AG04450 (cell line): ENCODE measurements at regions not wholly inside any gene's neighbourhood (a gene's known extent, or its start where the extent isn't known, plus 50 kb on each side); places are given as distances from the start of the nearest gene placed in this dataset.

Source experiments
- CTCF ChIA-PET: fragments of 300-600, 350-600 bp; formaldehyde crosslinking; extraction: SDS; loops from one replicate; lab custom pipeline; 2022; ENCODE audit warnings: antibody characterized with exemption, inconsistent platforms; lab: Charles Lee
- POLR2A ChIA-PET: fragments of 350-600 bp; formaldehyde crosslinking; extraction: SDS; loops from one replicate; lab custom pipeline; 2021; ENCODE audit warnings: antibody characterized with exemption, inconsistent platforms; lab: Yijun Ruan, JAX
- DNase-seq: peaks from one replicate; pipeline ENCODE4 v3.0.0-alpha.2; 2011; ENCODE audit warnings: low read depth, low spot score
- H3K27ac ChIP-seq: one replicate; pipeline ENCODE4 v1.5.1; 2012; ENCODE audit warnings: low read depth, low read length, control low read depth
- H3K27me3 ChIP-seq: one replicate; pipeline ENCODE4 v1.6.0; 2012; ENCODE audit warnings: low read length; ENCODE audit not compliant: control insufficient read depth, insufficient read depth
- H3K4me3 ChIP-seq: 2 replicates; pipeline ENCODE4 v1.5.1; 2011; ENCODE audit warnings: mild to moderate bottlenecking, low read depth, low read length, control low read depth
- H3K9me3 ChIP-seq: 2 replicates; pipeline ENCODE4 v1.5.1; 2012; ENCODE audit warnings: low read length; ENCODE audit not compliant: control insufficient read depth, insufficient read depth
- TF ChIP-seq, protein P1 (sequence below): IDR thresholded peaks from 2 replicates; pipeline ENCODE4 v1.5.1; 2011; ENCODE audit warnings: low read depth, low read length, control low read depth, inconsistent platforms

DNA sequence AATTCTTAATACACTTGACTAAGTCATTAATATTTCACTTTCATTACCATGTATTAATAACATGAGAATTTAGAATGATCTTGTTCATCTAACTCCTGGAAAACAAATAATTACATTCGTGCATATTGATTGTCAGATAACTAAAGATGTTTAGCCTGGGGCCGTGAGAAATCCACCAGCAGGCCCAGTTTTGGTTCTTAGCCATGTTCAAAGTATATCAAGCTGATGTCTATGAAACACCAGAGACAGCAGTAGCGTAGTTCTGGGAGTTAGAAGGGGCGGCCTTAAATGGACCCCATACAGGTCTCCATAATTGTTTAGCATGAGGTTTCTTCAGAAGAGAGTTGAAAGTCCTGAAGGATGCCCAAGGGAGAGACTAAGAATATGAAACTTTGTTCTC lies 103.6 kb upstream of the DPH6 start:
- ChIA-PET CTCF (no interaction called here), POLR2A (no interaction called here)
- TF ChIP-seq, protein P1, sequence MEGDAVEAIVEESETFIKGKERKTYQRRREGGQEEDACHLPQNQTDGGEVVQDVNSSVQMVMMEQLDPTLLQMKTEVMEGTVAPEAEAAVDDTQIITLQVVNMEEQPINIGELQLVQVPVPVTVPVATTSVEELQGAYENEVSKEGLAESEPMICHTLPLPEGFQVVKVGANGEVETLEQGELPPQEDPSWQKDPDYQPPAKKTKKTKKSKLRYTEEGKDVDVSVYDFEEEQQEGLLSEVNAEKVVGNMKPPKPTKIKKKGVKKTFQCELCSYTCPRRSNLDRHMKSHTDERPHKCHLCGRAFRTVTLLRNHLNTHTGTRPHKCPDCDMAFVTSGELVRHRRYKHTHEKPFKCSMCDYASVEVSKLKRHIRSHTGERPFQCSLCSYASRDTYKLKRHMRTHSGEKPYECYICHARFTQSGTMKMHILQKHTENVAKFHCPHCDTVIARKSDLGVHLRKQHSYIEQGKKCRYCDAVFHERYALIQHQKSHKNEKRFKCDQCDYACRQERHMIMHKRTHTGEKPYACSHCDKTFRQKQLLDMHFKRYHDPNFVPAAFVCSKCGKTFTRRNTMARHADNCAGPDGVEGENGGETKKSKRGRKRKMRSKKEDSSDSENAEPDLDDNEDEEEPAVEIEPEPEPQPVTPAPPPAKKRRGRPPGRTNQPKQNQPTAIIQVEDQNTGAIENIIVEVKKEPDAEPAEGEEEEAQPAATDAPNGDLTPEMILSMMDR: no peak
- DNase-seq: no peak
- Histone ChIP-seq H3K27me3 (no peaks in the 10 kb centered on the region), H3K4me3 (no peak overlapping the region), H3K9me3 (no peaks in the 10 kb centered on the region), H3K27ac (no peak overlapping the region)

DNA sequence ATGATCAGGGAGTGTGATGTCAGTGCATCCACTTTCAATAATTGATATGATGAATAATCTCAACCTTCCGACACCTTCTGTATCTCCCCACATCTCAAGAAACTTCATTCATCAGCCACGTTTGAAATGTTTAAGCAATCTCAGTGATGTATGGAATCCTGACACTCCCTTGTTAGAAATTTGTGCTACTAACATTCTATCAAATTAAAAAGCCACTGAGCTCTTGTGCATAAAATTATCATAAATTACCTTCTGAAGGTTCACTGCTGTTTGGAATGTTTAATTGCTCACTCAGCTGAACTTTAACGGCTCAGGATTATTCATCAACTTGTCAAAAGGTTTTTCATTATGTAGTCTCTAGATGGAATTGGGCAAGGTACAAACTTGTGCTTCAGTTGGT lies 108.4 kb upstream of the DPH6 start:
- POLR2A ChIA-PET: no interaction called here
- TF ChIP-seq, protein P1: no peak
- Histone ChIP-seq H3K4me3 (no peak overlapping the region), H3K27me3 (no peaks in the 10 kb centered on the region), H3K27ac (no peak overlapping the region), H3K9me3 (0 out of 2 replicates have a peak, but pooled peaks cover 3% of the 10 kb centered on the region)
- CTCF ChIA-PET: no interaction called here
- DNase-seq: no peak

DNA sequence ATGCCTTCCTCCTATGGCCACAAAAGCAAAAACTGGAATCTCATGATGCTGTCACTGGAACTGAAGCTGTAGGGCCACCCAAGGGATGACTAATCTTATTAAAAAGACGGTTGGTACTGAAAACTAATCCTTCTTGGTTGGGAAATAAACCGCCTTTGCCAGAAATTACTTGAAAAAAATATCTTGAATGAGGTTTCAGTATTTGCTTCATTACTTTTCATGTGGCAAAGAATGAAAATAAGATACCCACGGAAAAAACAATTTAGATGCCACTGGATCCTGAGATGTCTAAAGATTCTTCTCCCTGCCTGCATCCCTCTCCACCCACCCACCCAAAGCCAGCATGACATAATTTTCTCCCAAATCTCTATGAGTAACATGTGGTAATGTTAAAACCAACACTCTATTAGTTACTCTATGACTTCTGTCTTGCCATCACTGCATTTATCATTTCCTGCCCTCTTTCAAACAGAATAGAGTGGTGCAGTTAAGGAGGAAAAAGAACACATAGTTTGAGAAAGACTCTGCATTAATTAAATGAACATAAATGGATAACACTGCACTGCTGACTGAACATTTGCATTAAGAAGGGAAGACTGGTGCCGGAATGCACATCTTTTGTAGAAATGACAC lies 111.8 kb upstream of the DPH6 start:
- H3K27me3 ChIP-seq: no peaks in the 10 kb centered on the region
- H3K9me3 ChIP-seq: 0 out of 2 replicates have a peak, but pooled peaks cover 3% of the 10 kb centered on the region
- DNase-seq: no peak
- POLR2A ChIA-PET: no interaction called here
- H3K4me3 ChIP-seq: no peak overlapping the region
- no peak overlapping the region for H3K27ac ChIP-seq
- TF ChIP-seq, protein P1: no peak
- CTCF ChIA-PET: no interaction called here

DNA sequence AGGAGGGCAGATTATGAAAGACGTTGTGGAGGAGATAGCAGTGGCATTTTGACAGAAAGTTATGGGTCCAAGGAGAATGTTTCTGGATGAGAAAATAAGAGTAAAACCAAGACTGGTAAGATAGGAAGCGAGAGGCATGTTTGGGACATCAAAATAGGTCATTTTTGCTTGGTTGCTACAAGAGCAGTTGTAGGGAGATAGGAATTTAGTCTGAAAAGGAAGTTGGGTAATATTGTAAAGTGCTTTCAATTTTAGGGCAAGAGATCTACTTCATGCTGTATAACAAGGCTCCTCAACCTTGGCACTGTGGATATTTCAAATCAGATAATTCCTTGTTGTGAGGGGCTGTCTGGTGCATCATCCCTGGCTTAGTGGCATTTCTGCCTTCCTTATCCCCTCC lies 118.0 kb upstream of the DPH6 start:
- POLR2A ChIA-PET: no interaction called here
- Histone ChIP-seq H3K9me3 (no peaks in the 10 kb centered on the region), H3K4me3 (no peak overlapping the region), H3K27ac (no peak overlapping the region), H3K27me3 (no peaks in the 10 kb centered on the region)
- TF ChIP-seq, protein P1: no peak
- DNase-seq: no peak
- CTCF ChIA-PET: no interaction called here

DNA sequence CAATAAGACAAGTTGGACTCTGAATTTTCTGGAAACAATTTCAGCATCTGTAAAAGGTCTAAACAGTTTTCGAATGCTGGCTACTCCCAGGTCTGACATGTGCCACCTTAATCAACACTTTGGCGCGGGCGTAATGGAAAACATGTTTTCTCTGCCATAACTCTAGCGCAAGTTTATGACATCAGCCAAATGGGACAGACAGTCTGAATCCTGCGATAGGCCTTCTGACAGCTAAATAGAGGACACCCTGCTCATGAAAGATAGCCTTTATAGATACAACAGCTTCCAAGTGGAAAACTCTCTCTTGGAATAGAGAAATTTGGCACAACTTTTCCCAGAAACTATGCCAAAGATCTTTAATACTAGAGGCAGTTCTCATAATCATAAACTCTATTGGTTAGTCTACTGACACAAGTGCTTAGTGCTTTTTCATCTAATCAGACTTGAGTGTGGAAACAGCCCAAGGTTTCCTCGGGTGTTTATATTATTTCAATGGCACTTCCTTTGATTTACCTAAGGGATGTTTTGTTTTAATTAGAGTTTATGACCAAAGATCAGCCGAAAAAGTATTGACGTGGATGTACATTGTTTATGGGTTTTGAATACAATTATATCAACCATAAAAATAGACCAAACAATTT lies 120.1 kb upstream of the DPH6 start:
- no peak overlapping the region for H3K4me3 ChIP-seq
- TF ChIP-seq, protein P1: no peak
- CTCF ChIA-PET: interaction anchor here (0.9 kb wide), 1 partner anchor 86 kb away, joined by 4 read pairs; no protein-coding TSS in a partner anchor
- DNase-seq: no peak
- POLR2A ChIA-PET: no interaction called here
- H3K9me3 ChIP-seq: no peaks in the 10 kb centered on the region
- H3K27ac ChIP-seq: no peak overlapping the region
- H3K27me3 ChIP-seq: no peaks in the 10 kb centered on the region
